ENCODE measurements at regions not wholly inside any gene's neighbourhood (a gene's known extent, or its start where the extent isn't known, plus 50 kb on each side); places are given as distances from the start of the nearest gene placed in this dataset.

DNA sequence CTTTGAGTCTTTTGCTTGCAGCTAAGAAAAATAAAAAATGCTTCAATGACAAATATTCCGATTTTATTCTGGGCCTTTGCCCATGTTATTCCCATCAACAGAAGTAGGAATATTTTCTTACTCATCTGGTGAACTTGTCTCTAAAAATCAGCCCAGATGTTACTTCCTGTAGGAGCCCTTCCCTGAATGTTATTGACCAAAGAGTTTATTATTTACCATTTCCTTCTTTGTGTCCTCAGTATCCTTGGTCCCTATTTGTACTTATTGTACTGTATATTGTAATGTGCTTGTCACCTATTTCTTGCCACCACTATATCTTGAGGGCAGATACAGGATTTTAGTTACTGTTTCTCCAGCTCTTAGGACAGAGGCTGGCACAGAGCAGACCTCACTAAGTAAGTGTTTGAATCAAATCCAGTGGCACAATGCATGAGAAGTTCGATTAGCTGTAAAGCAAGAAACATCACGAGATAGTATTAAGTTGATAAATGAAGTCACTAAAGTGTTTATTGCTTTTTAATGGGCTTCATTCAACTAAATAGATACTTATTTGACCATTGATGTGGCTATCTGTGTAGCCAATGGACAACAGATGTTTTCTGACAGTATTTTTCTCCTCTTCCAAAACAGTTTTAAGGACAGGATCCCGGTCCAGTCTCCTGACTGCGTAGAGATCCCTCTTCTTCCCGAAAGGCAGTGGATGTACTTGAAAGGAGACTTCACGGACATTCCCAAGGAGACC, 109.1 kb downstream of the DDX1 start:
- Histone ChIP-seq H3K27ac (no peak overlapping the region), H3K4me3 (no peak overlapping the region)

DNA sequence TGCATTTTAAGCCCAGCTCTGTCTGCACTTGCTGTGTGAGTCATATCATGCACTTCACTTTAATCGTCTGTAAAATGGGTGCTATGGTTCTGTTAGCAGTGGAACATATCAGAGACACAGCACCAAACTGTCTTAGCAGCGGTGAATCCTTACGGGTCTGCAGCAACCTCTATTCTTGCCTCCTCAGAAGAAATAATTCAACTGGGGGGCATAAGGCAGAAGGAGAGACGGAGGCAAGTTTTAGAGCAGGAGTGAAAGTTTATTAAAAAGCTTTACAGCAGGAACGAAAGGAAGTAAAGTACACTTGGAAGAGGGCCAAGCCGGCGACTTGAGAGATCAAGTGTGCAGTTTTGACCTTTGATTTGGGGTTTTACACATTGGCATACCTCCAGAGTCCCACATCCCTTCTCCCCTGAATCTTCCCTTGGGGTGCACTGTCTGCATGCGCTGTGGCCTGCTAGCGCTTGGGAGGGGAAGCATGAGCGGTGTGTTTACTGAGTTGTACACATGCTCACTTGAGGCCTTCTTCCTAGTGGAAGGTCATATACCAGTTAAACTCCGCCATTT, 109.8 kb downstream of the DDX1 start:
- Histone ChIP-seq H3K4me3 (no peak overlapping the region), H3K27ac (no peak overlapping the region)

DNA sequence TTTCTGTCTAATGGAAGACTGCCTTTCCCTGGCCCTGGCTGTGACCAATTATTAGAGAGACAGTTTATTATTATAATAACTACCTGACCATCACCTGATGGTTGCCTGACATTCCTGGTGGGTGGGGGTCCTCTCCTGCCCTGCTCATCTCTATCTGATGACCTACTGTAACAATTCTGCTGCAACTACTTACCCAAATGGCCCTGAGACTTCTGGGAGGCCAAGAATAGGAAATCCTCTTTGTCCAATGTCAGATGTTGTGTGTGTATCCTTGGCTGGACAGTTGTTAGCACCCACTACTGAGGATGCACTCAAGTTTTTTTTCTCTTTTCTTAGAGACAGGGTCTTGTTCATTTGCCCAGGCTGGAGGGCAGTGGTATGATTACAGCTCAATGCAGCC, 110.3 kb downstream of the DDX1 start:
- Histone ChIP-seq H3K27ac (no peak overlapping the region), H3K4me3 (no peak overlapping the region)

DNA sequence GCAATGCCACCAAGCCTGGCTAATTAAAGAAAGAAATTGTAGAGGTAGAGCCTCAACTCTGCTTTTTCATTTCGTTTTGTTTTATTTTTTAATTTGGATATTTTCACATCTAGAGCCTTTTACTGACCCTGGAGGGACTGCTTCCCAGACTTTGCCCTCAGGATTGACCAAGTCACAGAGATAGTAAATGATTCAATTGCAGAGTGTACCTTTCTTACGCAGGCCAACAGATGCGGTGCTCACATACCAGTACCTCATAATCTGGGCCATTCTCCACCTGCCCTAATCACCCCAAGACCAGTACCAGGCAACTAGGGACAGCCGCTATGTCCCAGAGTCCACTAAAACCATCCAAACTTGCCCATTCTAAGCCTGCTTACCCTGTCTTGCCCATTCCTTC, 110.8 kb downstream of the DDX1 start:
- no peak overlapping the region for H3K4me3 ChIP-seq

DNA sequence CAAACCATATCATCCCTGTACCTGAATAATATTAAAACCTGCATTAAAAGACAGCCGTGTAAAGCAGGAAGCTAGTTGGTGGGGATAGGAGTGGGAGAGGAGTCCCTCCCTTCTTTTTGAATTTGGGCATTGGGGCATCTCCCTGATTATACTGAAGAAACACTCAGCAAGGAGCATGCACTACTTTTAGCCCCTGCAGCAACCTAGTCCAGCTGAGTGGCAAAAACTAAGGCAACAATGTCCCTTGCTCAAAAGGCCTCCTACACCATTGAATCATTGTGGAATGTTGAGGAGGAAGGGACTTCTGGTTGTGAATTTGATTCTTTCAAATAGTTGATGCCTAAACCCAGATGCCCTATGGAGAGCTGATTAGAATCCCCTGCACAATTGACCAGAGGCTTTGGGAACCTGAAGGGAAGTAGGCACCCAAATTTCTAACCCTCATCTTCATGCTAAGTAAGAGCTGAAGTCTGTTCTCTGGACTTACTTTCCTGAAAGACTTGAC, 111.7 kb downstream of the DDX1 start:
- H3K4me3 ChIP-seq: no peak overlapping the region
- H3K27ac ChIP-seq: peak overlapping the region in 14 of 21 experiments; percentile 13 to 92 (median 59)

More for the DNA sequence above, 110.8 kb downstream of the DDX1 start:
- H3K27ac ChIP-seq: peak overlapping the region in 1 of 21 experiments; percentile 14

DNA sequence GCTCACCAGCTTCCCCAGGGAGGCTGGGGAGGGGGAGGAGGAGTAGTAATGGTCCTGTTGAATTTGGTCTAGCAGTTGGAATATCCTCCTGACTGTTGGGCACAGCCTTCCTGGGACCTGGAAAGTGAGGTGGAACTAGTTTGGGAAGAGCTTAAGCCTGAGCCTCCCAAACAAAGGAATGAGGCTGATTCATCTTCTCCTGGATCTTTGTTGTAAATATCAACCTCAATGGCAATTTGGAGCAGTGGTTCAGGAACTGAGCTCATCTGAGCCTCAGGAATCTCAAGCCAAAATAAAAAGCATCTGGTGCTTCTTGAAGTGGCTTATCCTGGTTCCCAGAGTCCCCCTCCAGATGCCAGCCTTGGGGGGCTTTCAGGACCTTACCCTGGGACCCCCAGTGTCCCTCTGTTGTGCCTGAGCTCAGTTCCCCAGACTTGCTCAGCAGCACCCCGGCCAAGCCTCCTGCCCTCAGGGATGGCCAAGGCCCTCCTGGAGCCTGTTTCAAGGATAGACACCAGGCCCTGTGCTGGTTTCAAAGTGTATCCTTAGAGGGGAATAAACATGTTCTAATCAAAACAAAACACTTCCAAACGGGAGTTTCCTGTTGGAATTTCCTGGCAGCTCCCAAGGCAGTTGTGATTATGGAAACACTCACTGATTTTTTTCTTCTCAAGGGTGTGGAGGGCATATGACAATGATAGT, 112.6 kb downstream of the DDX1 start:
- Histone ChIP-seq H3K4me3 (no peak overlapping the region), H3K27ac (peak overlapping the region in 18 of 21 experiments; percentile 5 to 92 (median 55))

DNA sequence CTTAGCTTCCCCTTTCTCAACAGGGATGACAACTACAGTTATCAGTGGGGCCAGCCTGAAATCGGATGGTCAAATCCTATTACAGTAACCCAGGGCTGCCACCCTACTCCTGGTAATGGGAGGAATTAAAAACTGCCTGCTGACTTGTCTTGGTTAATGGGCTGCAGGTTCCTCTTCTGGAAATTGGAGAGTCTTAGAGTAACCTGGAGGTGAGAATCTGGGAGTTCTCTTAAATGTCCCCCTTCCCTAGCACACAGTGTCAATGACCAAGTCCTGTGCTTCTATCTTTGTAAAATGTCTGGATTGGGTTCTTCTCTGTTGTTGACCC, 113.1 kb downstream of the DDX1 start:
- no peak overlapping the region for H3K4me3 ChIP-seq
- H3K27ac ChIP-seq: peak overlapping the region in 10 of 21 experiments; percentile 5 to 82 (median 60)

DNA sequence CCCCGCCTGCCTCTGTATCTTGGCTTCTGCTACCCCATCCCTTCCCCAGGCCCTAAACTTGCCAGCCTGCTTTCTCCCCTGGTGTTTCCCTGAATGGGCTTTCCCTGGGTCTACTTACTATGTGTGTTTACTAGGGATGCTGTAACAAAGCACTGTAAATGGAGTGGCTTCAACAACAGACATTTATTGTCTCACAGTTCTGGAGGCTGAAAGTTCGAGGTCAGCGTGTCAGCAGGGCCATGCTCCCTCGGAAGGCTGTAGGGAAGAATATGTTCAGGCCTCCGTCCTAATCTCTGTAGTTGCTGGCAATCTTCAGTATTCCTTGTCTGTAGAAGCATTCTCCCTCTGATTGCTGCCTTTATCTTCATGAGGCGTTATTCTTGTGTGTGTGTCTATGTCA, 113.6 kb downstream of the DDX1 start:
- Histone ChIP-seq H3K4me3 (no peak overlapping the region), H3K27ac (peak overlapping the region in 6 of 21 experiments; percentile 5 to 82 (median 60))

DNA sequence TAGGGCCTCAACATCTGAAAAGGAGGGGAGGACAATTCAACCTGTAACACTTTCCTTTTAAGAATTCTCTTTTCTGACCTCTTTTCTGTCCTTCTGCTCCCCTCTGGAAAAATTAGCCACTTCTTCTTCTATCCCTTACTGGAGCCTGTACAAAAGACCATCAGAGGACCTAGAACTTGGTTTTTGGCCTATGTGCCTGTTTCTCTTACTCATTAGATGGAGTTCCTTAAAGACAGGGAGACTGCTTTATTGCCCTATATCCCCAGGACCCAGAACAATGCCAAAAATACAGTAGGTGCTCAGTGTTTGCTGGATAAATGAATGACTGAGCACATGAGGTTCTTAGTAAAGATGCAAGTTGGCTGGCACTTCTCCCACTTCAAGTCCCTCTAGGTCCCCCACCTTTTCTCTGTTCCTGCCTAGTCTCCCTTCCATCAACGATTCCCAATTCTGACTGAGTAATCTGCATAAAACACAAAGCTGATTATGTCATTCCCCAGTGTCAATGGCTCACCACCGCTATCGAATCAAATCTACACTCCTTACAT, 114.2 kb downstream of the DDX1 start:
- peak overlapping the region in 1 of 21 experiments; percentile 5 for H3K27ac ChIP-seq
- H3K4me3 ChIP-seq: no peak overlapping the region

DNA sequence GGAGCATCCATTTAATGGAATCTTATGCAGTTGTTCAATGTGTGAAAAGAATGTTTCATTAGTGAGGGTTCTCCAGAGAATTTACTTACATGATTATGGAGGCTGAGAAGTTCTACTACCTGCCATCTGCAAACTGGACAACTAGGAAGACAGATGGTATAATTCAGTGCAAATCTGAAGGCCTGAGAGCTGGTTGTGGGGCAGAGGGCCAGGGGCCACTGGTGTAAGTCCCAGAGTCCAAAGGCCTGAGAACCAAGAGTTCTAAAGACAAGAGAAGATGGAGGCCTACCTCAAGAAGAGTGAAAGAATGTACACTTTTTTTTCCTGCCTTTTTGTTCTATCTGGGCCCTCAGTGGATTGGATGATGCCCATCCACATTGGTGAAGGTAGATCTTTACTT, 114.8 kb downstream of the DDX1 start:
- no peak overlapping the region for H3K4me3 ChIP-seq
- H3K27ac ChIP-seq: no peak overlapping the region

DNA sequence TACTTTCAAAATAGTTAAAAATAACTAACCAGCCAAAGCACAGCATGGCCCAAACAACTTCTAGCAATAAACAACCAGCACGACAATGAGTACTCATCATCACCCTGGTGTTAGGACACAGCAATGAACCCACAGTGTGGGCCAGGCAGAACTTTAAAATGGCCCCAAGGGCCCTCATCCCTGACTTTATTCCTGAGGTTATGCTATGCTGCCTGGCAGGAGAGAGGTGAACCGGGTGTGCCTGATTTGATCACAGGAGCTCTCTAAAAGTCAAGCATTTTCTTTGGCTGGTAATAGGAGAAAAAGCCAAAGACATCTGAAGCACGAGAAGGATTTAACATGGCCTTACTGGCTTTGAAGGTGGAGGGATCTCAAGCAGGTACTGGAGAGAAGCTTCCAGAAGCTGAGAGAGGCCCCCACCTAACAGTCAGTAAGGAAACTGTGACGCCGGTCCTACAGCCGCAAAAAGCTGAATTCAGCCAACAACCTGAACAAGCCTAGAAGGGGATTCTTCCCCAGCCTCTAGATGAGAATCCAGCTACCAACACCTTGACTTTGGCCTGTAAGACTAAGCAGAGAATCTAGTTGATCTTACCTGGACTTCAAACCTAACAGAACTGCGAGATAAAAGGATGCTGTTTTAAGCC, 115.4 kb downstream of the DDX1 start:
- Histone ChIP-seq H3K27ac (no peak overlapping the region), H3K4me3 (no peak overlapping the region)

DNA sequence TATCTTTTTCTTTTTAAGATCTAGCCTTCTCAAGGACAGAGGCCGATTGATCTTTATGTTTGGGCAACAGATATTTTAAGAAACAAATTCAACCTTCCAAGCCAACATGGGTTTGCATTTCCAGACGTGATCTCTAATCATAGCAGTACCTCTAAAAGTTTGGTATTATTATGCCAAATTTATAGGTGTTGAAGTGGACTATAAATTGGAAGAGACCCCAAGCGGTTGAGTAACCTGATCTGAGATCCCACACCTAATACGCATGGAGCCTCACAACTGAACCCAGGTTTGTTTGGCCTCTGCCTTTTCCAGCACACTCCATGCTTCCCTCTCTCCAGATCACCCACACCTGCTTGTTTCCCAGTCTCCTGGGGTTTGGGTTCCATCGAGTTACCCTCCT, 116.5 kb downstream of the DDX1 start:
- peak overlapping the region in 3 of 21 experiments; percentile 14 to 66 (median 41) for H3K27ac ChIP-seq

DNA sequence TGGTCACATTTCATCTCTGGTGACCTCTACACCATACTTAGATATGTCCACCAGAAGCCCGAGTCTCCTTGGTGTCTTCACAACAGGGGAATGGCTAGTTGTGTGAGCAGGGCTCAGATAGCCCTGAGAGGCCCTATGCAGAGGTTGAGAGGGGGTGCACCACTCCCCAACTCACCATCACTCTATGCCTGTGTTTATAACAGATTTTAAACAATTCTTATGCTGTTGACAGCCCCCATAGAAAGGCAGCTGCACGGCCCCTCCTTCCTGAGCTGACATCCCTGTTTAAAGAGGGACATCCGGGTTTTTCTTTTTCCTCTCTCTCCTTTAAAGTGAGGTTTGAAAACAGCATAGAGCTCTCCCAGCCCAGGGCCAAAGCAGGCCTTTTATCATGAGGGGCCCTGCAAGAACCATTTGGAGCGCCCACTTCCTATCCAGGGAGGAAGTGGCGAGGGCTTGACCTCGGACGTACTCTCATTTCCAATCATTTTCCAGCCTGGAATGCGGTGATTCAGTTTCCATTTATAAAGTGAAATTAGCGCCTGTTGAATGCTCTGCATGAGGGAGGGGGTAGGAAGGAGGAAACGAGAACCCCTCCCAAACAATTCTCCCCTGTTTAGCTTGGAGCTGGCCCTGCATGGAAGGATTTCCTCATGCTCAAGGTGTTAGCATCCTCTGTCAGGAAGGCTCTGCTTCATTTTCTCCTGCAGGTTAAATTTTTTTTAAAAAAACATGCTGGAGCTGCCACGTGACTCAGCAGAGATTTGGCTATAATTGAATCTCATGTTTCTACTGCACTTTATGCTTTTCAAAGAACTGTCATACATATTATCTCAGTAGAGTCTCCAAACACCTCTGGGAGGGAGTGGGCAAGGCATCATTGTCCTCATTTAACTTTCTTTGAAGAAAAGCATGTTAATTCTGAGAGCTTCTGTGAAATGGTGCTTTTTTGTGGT, 117.5 kb downstream of the DDX1 start:
- no peak overlapping the region for H3K4me3 ChIP-seq
- peak overlapping the region in 4 of 21 experiments; percentile 14 to 66 (median 29) for H3K27ac ChIP-seq

More for the DNA sequence above, 116.5 kb downstream of the DDX1 start:
- no peak overlapping the region for H3K4me3 ChIP-seq

DNA sequence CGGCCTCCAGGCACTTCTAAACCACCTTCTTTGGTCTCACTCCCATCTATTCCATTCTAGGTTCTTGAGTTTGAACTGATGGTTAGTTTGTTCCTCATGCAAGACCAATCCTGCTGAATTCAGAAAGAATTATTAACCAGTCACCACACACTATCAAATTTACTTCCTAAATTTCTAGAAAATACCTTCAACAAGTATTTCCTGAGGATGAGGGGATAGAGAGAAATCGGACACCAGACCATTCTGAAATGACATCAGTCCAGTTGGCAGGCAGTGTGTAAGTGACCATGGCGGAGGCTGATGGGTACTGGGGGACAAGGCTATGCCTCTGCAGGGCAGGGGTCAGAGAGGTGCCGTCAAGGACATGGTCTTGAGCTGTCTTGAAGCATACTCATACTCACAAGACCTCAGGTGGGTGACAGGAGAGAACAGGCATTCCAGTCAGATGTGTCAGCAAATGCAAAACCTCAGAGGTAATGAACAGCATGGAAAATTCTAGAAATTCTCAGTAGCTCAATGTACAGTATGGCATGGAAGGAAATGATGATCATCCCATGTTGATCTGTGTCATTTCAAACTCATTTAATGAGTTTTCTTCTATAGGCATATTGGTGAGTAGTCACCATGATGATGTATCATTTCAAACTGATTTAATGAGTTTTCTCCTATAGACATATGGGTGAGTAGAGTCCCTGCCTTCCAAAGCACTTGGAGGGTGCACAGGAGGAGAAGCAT, 119.6 kb downstream of the DDX1 start:
- Histone ChIP-seq H3K27ac (no peak overlapping the region), H3K4me3 (no peak overlapping the region)

DNA sequence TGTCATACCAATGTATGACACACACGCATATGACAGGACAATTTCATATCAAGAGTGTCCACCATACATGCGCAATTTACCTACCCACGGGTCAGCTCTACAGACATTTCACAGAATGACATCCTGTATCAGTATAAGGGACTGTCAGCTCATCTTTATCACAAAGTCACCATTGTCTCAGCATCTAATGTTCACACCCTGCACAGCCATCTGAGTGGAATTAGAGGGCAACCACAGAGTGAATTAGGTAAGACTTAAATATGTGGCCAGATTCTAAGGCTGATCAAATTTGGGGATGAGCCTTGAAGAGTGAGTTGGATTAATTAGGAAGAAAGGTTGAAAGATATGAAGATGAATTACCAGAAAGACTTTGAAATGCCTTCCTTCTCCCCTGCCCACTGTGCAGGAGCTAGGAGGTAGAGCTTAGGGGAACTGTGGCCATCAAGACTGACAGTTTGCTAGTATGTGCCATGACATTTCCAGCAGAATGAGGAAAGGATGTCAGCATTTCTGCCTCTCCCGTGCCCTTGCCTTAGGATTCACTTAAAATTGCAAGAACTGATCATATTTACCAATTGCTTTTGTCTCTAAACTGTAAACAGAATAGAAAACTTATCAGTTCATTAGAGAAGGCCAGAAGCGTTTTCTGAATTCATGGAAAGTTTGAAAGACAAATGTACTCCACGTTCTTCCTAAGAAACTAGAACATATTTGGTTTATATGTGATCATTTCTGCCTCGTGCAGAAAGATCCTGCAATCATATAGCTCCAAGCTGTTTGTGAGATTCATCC, 121.1 kb downstream of the DDX1 start:
- no peak overlapping the region for H3K27ac ChIP-seq
- no peak overlapping the region for H3K4me3 ChIP-seq

DNA sequence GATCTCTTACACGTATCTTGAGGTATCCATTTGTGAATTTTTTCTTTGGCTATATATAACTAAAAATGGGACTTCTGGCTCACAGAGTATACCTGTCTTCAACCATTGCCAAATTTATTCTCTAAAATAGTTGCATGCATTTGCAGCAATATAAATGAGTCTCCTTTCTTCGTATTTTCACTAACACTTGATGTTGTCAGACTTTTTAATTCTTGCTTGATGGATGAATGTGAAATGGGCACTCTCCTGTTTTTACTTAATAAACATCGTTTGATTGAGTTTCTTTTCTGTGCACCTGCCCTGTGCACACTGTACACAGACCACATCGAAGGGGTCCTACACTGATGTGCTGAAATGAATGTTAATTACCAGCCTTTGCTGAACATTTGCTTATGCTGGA, 121.8 kb downstream of the DDX1 start:
- H3K4me3 ChIP-seq: no peak overlapping the region
- no peak overlapping the region for H3K27ac ChIP-seq

DNA sequence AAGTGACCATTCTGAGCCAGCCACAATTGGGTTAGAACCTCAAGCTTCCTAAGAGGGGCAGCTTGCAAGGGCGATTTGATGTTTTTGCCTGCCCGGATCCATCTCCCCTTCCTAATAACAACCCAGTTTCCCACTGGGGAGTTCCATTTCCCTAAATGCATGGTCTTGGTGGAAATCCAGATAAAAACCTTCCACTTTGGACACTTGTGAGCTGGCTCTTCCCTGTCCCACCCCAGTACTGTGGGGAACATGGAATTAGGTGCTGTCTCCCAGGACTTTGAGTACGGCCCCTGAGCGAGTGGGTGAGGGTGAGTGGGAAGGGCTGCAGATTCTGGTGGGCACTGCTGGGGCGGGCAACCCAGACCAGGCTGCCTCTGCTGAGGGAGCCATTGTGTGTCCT, 122.3 kb downstream of the DDX1 start:
- H3K4me3 ChIP-seq: no peak overlapping the region
- H3K27ac ChIP-seq: no peak overlapping the region

DNA sequence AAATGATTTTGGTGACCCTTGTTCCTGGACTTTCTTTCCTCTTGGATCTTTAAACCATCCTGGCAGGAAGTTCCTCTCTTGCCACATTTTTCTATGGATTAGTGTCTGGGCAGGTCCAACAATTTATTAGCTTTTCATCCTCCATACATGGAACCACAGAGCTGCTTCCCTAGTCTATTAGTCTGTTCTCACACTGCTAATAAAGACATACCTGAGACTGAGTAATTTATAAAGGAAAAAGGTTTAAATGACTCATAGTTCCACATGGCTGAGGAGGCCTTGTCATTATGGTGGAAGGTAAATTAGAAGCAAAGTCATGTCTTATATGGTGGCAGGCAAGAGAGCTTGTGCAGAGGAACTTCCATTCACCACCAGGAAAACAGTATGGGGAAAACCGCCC, 122.9 kb downstream of the DDX1 start:
- Histone ChIP-seq H3K4me3 (no peak overlapping the region), H3K27ac (no peak overlapping the region)

Data from skin epidermis (tissue), 12 donors.